ENCODE measurements at regions not wholly inside any gene's neighbourhood (a gene's known extent, or its start where the extent isn't known, plus 50 kb on each side); places are given as distances from the start of the nearest gene placed in this dataset.

GRCh38 chr3:111319598-111319997 is 222.4 kb upstream of the CD96 start:
- no peak for TF ChIP-seq POLR2AphosphoS5 (IDR thresholded peaks at IDR 0.05; ENCODE audit: low read depth, low read length)
- TF ChIP-seq, protein P1, sequence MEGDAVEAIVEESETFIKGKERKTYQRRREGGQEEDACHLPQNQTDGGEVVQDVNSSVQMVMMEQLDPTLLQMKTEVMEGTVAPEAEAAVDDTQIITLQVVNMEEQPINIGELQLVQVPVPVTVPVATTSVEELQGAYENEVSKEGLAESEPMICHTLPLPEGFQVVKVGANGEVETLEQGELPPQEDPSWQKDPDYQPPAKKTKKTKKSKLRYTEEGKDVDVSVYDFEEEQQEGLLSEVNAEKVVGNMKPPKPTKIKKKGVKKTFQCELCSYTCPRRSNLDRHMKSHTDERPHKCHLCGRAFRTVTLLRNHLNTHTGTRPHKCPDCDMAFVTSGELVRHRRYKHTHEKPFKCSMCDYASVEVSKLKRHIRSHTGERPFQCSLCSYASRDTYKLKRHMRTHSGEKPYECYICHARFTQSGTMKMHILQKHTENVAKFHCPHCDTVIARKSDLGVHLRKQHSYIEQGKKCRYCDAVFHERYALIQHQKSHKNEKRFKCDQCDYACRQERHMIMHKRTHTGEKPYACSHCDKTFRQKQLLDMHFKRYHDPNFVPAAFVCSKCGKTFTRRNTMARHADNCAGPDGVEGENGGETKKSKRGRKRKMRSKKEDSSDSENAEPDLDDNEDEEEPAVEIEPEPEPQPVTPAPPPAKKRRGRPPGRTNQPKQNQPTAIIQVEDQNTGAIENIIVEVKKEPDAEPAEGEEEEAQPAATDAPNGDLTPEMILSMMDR (IDR thresholded peaks at IDR 0.05): no peak

Data from Panc1 (cell line).